ENCODE measurements at regions not wholly inside any gene's neighbourhood (a gene's known extent, or its start where the extent isn't known, plus 50 kb on each side); places are given as distances from the start of the nearest gene placed in this dataset.

- no peak for TF ChIP-seq POLR2A (IDR thresholded peaks at IDR 0.05)
- TF ChIP-seq CTCF (IDR thresholded peaks at IDR 0.05) = no peak
- H3K36me3 ChIP-seq = no peaks in the 10 kb centered on the region
- H3K4me1 ChIP-seq = no peaks in the 10 kb centered on the region
- no peak overlapping the region for H3K4me3 ChIP-seq
- H3K27me3 ChIP-seq = no peaks in the 10 kb centered on the region
- DNase-seq = no peak
- no peak overlapping the region for H3K27ac ChIP-seq
- no peaks in the 10 kb centered on the region for H3K9me3 ChIP-seq
- intact Hi-C loops (cut with DNase I; ENCODE audit: low total_unique reads) = no loop called here
Measured at GRCh38 chr2:18503376-18504228, 56.9 kb downstream of the RDH14 start.

GRCh38 chr2:18502142-18502541 is 58.3 kb downstream of the RDH14 start:
- no peak overlapping the region for H3K27ac ChIP-seq

GRCh38 chr2:18501729-18502128 is 58.7 kb downstream of the RDH14 start:
- H3K4me1 ChIP-seq = no peaks in the 10 kb centered on the region
- no peaks in the 10 kb centered on the region for H3K27me3 ChIP-seq
- no peak overlapping the region for H3K4me3 ChIP-seq
- no peaks in the 10 kb centered on the region for H3K9me3 ChIP-seq
- H3K36me3 ChIP-seq = no peaks in the 10 kb centered on the region
- DNase-seq = no peak
- intact Hi-C loops (cut with DNase I; ENCODE audit: low total_unique reads) = no loop called here
- no peak overlapping the region for H3K27ac ChIP-seq
- no peak for TF ChIP-seq POLR2A (IDR thresholded peaks at IDR 0.05)
- TF ChIP-seq CTCF (IDR thresholded peaks at IDR 0.05) = no peak

More at GRCh38 chr2:18502142-18502541, 58.3 kb downstream of the RDH14 start:
- Histone ChIP-seq H3K9me3 (no peaks in the 10 kb centered on the region), H3K27me3 (no peaks in the 10 kb centered on the region), H3K4me1 (no peaks in the 10 kb centered on the region), H3K4me3 (no peak overlapping the region), H3K36me3 (no peaks in the 10 kb centered on the region)
- DNase-seq = no peak
- intact Hi-C loops (cut with DNase I; ENCODE audit: low total_unique reads) = no loop called here
- TF ChIP-seq POLR2A (IDR thresholded peaks at IDR 0.05) (no peak), CTCF (IDR thresholded peaks at IDR 0.05) (no peak)

GRCh38 chr2:18501156-18501555 is 59.3 kb downstream of the RDH14 start:
- no peak for DNase-seq
- Histone ChIP-seq H3K4me3 (no peak overlapping the region), H3K36me3 (no peaks in the 10 kb centered on the region), H3K9me3 (no peaks in the 10 kb centered on the region), H3K27ac (no peak overlapping the region), H3K27me3 (no peaks in the 10 kb centered on the region), H3K4me1 (no peaks in the 10 kb centered on the region)
- intact Hi-C loops (cut with DNase I; ENCODE audit: low total_unique reads) = no loop called here
- TF ChIP-seq CTCF (IDR thresholded peaks at IDR 0.05) (no peak), POLR2A (IDR thresholded peaks at IDR 0.05) (no peak)

- H3K4me3 ChIP-seq = no peak overlapping the region
- no peaks in the 10 kb centered on the region for H3K4me1 ChIP-seq
- no peaks in the 10 kb centered on the region for H3K36me3 ChIP-seq
- no peak for TF ChIP-seq POLR2A (IDR thresholded peaks at IDR 0.05)
- no peak for TF ChIP-seq CTCF (IDR thresholded peaks at IDR 0.05)
- H3K27ac ChIP-seq = no peak overlapping the region
- H3K9me3 ChIP-seq = no peaks in the 10 kb centered on the region
- H3K27me3 ChIP-seq = no peaks in the 10 kb centered on the region
- DNase-seq = no peak
- intact Hi-C loops (cut with DNase I; ENCODE audit: low total_unique reads) = no loop called here
Measured at GRCh38 chr2:18500333-18500732, 60.1 kb downstream of the RDH14 start.
